GM18502 (cell line): ENCODE measurements at regions not wholly inside any gene's neighbourhood (a gene's known extent, or its start where the extent isn't known, plus 50 kb on each side); places are given as distances from the start of the nearest gene placed in this dataset.
"Not testable (repeated sequence)": the region's sequence is repeated elsewhere in the genome, so short reads cannot be mapped to it uniquely, and the experiment has no call there.

Experiments
- ATAC-seq: cut with Tn5 transposase; IDR thresholded peaks from one replicate; pipeline ENCODE4 v1.9.1; 2021; ENCODE audit warnings: mild to moderate bottlenecking; ENCODE audit not compliant: unreplicated experiment, poor library complexity

- ATAC-seq, result no peak
These were observed 586.8 kb downstream of the EDEM1 start for GRCh38 chr3:5774337-5774736.

GRCh38 chr3:5775100-5775499 lies 587.6 kb downstream of the EDEM1 start:
- ATAC-seq, result not testable (repeated sequence)

- no peak for ATAC-seq
These were observed 597.2 kb downstream of the EDEM1 start for GRCh38 chr3:5784690-5785089.

- ATAC-seq, result no peak
These were observed 600.5 kb downstream of the EDEM1 start for GRCh38 chr3:5787861-5788488.

GRCh38 chr3:5788496-5788895 lies 601.0 kb downstream of the EDEM1 start:
- ATAC-seq, result no peak

GRCh38 chr3:5791558-5791957 lies 604.1 kb downstream of the EDEM1 start:
- ATAC-seq, result no peak

GRCh38 chr3:5796541-5796940 lies 609.0 kb downstream of the EDEM1 start:
- ATAC-seq, result no peak

- ATAC-seq, result no peak
These were observed 611.3 kb downstream of the EDEM1 start for GRCh38 chr3:5798809-5799208.

GRCh38 chr3:5799398-5799797 lies 611.9 kb downstream of the EDEM1 start:
- no peak for ATAC-seq

- no peak for ATAC-seq
These were observed 613.5 kb downstream of the EDEM1 start for GRCh38 chr3:5800965-5801364.

GRCh38 chr3:5806192-5806591 lies 618.7 kb downstream of the EDEM1 start:
- ATAC-seq, result no peak

- no peak for ATAC-seq
These were observed 622.2 kb downstream of the EDEM1 start for GRCh38 chr3:5809586-5810246.

- no peak for ATAC-seq
These were observed 623.5 kb downstream of the EDEM1 start for GRCh38 chr3:5811016-5811415.

GRCh38 chr3:5813521-5813920 lies 626.0 kb downstream of the EDEM1 start:
- ATAC-seq, result no peak

- ATAC-seq, result no peak
These were observed 635.3 kb downstream of the EDEM1 start for GRCh38 chr3:5822843-5823242.

GRCh38 chr3:5826467-5826866 lies 639.0 kb downstream of the EDEM1 start:
- ATAC-seq, result no peak

- no peak for ATAC-seq
These were observed 640.7 kb downstream of the EDEM1 start for GRCh38 chr3:5828251-5828650.

- no peak for ATAC-seq
These were observed 652.5 kb downstream of the EDEM1 start for GRCh38 chr3:5840056-5840455.

- no peak for ATAC-seq
These were observed 654.1 kb downstream of the EDEM1 start for GRCh38 chr3:5841599-5841998.

GRCh38 chr3:5846261-5846660 lies 658.8 kb downstream of the EDEM1 start:
- ATAC-seq, result no peak

GRCh38 chr3:5861151-5861550 lies 673.6 kb downstream of the EDEM1 start:
- ATAC-seq, result no peak

- ATAC-seq, result no peak
These were observed 687.4 kb downstream of the EDEM1 start for GRCh38 chr3:5874931-5875341.
